Endothelial cell of umbilical vein (primary cell): ENCODE measurements at regions not wholly inside any gene's neighbourhood (a gene's known extent, or its start where the extent isn't known, plus 50 kb on each side); places are given as distances from the start of the nearest gene placed in this dataset.

ENCODE experiments used
- BruUV-seq: library from RNA; stranded (reverse); fragments of 400-500 nt; replicated peaks from 2 replicates; lab custom pipeline; 2021; lab: Mats Ljungman, UMichigan
- CTCF ChIA-PET: fragments of 300-600, 350-600 bp; sonication (Branson Sonifier 250); formaldehyde crosslinking; loops from one replicate; lab custom pipeline; 2021; ENCODE audit warnings: antibody characterized with exemption, inconsistent platforms; lab: Charles Lee
- POLR2A ChIA-PET: fragments of 300-600, 350-600 bp; sonication (Branson Sonifier 250); formaldehyde crosslinking; loops from one replicate; lab custom pipeline; 2021; ENCODE audit warnings: antibody characterized with exemption, inconsistent platforms; lab: Charles Lee
- DNase-seq: peaks from one replicate; pipeline ENCODE4 v3.0.0-alpha.2; 2011; ENCODE audit warnings: low read depth, low spot score
- FAIRE-seq: peaks from 2 replicates; lab custom pipeline; 2011; peaks lifted over from hg19 to GRCh38; lab: Jason Lieb, UNC
- H2AFZ ChIP-seq: 2 replicates; pipeline ENCODE4 v1.6.0; 2012; ENCODE audit warnings: low read depth, low read length, control low read depth, inconsistent platforms
- H3K27ac ChIP-seq: 2 replicates; pipeline ENCODE4 v1.5.1; 2011; ENCODE audit warnings: low read depth, mild to moderate bottlenecking, control low read depth, low read length, moderate library complexity; ENCODE audit not compliant: insufficient read depth
- H3K27me3 ChIP-seq, 2 experiments: 2 replicates each; pipeline versions ENCODE4 v1.6.0 to v1.6.1; 2011; ENCODE audit warnings: low read length in 2 of 2, mixed read lengths in 1 of 2; ENCODE audit not compliant: control insufficient read depth in 2 of 2, insufficient read depth in 2 of 2
- H3K36me3 ChIP-seq, 2 experiments: 2 replicates in 1 of 2; 3 replicates in 1 of 2; pipeline ENCODE4 v1.5.1; 2011; ENCODE audit warnings: low read length in 2 of 2, mild to moderate bottlenecking in 1 of 2, moderate library complexity in 1 of 2; ENCODE audit not compliant: control insufficient read depth in 2 of 2, insufficient read depth in 2 of 2; ENCODE audit errors: extremely low read depth in 1 of 2
- H3K4me1 ChIP-seq: 3 replicates; pipeline ENCODE4 v1.5.1; 2011; ENCODE audit warnings: mild to moderate bottlenecking, low read length; ENCODE audit not compliant: control insufficient read depth, insufficient read depth; ENCODE audit errors: extremely low read depth
- H3K4me2 ChIP-seq: 2 replicates; pipeline ENCODE4 v1.6.1; 2011; ENCODE audit warnings: low read length, control low read depth, mixed read lengths; ENCODE audit not compliant: insufficient read depth
- H3K4me3 ChIP-seq, 3 experiments: fragments of 200-600 bp in 1 of 3; sonication (generic), shearing (Covaris generic) in 1 of 3; replicated peaks in 1 of 3; 2 replicates each; pipeline ENCODE4 v1.5.1; 2011 to 2016; ENCODE audit warnings: control low read depth in 3 of 3, low read length in 3 of 3, mild to moderate bottlenecking in 2 of 3, inconsistent platforms in 1 of 3, low read depth in 1 of 3, moderate library complexity in 1 of 3; ENCODE audit not compliant: insufficient read depth in 1 of 3
- H3K79me2 ChIP-seq: 2 replicates; pipeline ENCODE4 v1.6.0; 2012; ENCODE audit warnings: low read length, inconsistent platforms; ENCODE audit not compliant: control insufficient read depth, insufficient read depth
- H3K9ac ChIP-seq: replicated peaks from 2 replicates; pipeline ENCODE3; 2011; ENCODE audit warnings: low read length, control low read depth; ENCODE audit not compliant: insufficient read depth; ENCODE audit errors: extremely low read depth
- H3K9me1 ChIP-seq: replicated peaks from 3 replicates; pipeline ENCODE4 v1.6.0; 2011; ENCODE audit warnings: mild to moderate bottlenecking, low read length; ENCODE audit not compliant: control insufficient read depth, insufficient read depth; ENCODE audit errors: extremely low read depth
- H3K9me3 ChIP-seq: replicated peaks from 2 replicates; pipeline ENCODE4 v1.5.1; 2012; ENCODE audit warnings: low read length, inconsistent platforms; ENCODE audit not compliant: control insufficient read depth, insufficient read depth
- H4K20me1 ChIP-seq: replicated peaks from 2 replicates; pipeline ENCODE3; 2011; ENCODE audit warnings: mild to moderate bottlenecking, low read length; ENCODE audit not compliant: control insufficient read depth, insufficient read depth; ENCODE audit errors: extremely low read depth
- CTCF ChIP-seq, 2 donors: IDR thresholded peaks; 1 replicate in 1 of 2; 2 replicates in 1 of 2; pipeline ENCODE4 v1.5.1; 2011; ENCODE audit warnings: low read length in 2 of 2, mild to moderate bottlenecking in 2 of 2, moderate library complexity in 2 of 2, control low read depth in 1 of 2, inconsistent platforms in 1 of 2, low read depth in 1 of 2; ENCODE audit not compliant: insufficient read depth in 1 of 2; ENCODE audit errors: extremely low read depth in 1 of 2
- EZH2 ChIP-seq: IDR thresholded peaks from 2 replicates; pipeline ENCODE4 v1.6.1; 2012; ENCODE audit warnings: borderline replicate concordance, low read depth, mild to moderate bottlenecking, moderate library complexity, low read length, inconsistent platforms; ENCODE audit not compliant: severe bottlenecking
- FOS ChIP-seq: IDR thresholded peaks from 2 replicates; pipeline ENCODE4 v1.6.1; 2011; ENCODE audit warnings: mild to moderate bottlenecking, low read length, moderate library complexity, borderline replicate concordance; ENCODE audit not compliant: insufficient read depth
- GATA2 ChIP-seq: IDR thresholded peaks from 2 replicates; pipeline ENCODE4 v1.7.0; 2011; ENCODE audit warnings: low read depth, mild to moderate bottlenecking, moderate library complexity, mixed read lengths, low read length; ENCODE audit not compliant: insufficient read length, insufficient read depth
- JUN ChIP-seq: IDR thresholded peaks from 2 replicates; pipeline ENCODE4 v1.6.1; 2011; ENCODE audit warnings: borderline replicate concordance, low read depth; ENCODE audit not compliant: insufficient read length, insufficient read depth
- MAX ChIP-seq: IDR thresholded peaks from 2 replicates; pipeline ENCODE4 v1.6.1; 2011; ENCODE audit not compliant: insufficient read depth, insufficient read length
- MYC ChIP-seq: IDR thresholded peaks from one replicate; pipeline ENCODE4 v1.6.1; 2011; ENCODE audit warnings: mild to moderate bottlenecking, low read depth, low read length
- POLR2A ChIP-seq: IDR thresholded peaks from 2 replicates; pipeline ENCODE4 v1.6.1; 2012; ENCODE audit warnings: low read depth, mild to moderate bottlenecking, control low read depth, low read length
- POLR2AphosphoS5 ChIP-seq: IDR thresholded peaks from 2 replicates; pipeline ENCODE4 v1.6.1; 2012; ENCODE audit warnings: low read depth, mild to moderate bottlenecking, control low read depth, low read length, moderate library complexity; ENCODE audit not compliant: insufficient read depth
- dilution Hi-C: fragments of 300-500 bp; cut with MboI; formaldehyde crosslinking; loops from one replicate; pipeline ENCODE4 v1.15.0; 2019; ENCODE audit warnings: low sequenced_read_pairs; ENCODE audit not compliant: extremely low pct_ligation_motif_present
- intact Hi-C: fragments of 100-400 bp; cut with micrococcal nuclease; formaldehyde crosslinking; loops from one replicate; pipeline ENCODE4 v1.10.0; 2022

- FAIRE-seq (no peak), DNase-seq (no peak)
- POLR2A ChIA-PET: no interaction called here
- no peaks in the 10 kb centered on the region for H3K27me3 ChIP-seq
- BruUV-seq: no TSS peak
- no peaks in the 10 kb centered on the region for H3K4me1 ChIP-seq
- no peak overlapping the region for H3K4me2 ChIP-seq
- no peak overlapping the region for H2AFZ ChIP-seq
- TF ChIP-seq POLR2AphosphoS5: no peak
- TF ChIP-seq MAX: no peak
- CTCF ChIA-PET: no interaction called here
- dilution Hi-C loops: no loop called here
- H4K20me1 ChIP-seq: no peaks in the 10 kb centered on the region
- intact Hi-C loops: no loop called here
- no peak overlapping the region for H3K27ac ChIP-seq
- no peaks in the 10 kb centered on the region for H3K9me1 ChIP-seq
- H3K36me3 ChIP-seq: no peaks in the 10 kb centered on the region
- H3K9ac ChIP-seq: no peak overlapping the region
- no peaks in the 10 kb centered on the region for H3K79me2 ChIP-seq
- no peak overlapping the region for H3K4me3 ChIP-seq
- H3K9me3 ChIP-seq: no peaks in the 10 kb centered on the region
These were observed 169.5 kb upstream of the CNTN6 start for GRCh38 chr3:923161-923910.

GRCh38 chr3:930866-931265 lies 162.0 kb upstream of the CNTN6 start:
- DNase-seq (no peak), FAIRE-seq (no peak)
- Histone ChIP-seq H3K36me3 (no peaks in the 10 kb centered on the region), H3K27ac (no peak overlapping the region), H3K9me3 (peaks cover 2% of the 10 kb centered on the region), H3K9me1 (no peaks in the 10 kb centered on the region), H3K27me3 (no peaks in the 10 kb centered on the region), H3K4me3 (no peak overlapping the region), H3K4me2 (no peak overlapping the region), H2AFZ (no peak overlapping the region), H3K79me2 (no peaks in the 10 kb centered on the region), H3K4me1 (no peaks in the 10 kb centered on the region), H4K20me1 (no peaks in the 10 kb centered on the region), H3K9ac (no peak overlapping the region)
- no TSS peak for BruUV-seq
- CTCF ChIA-PET: no interaction called here
- dilution Hi-C loops: no loop called here
- intact Hi-C loops: no loop called here
- TF ChIP-seq POLR2A (no peak), CTCF (IDR thresholded peaks at IDR 0.05; ENCODE audit: extremely low read depth in 1 of 2, insufficient read depth in 1 of 2, low read depth in 1 of 2, low read length in 2 of 2) (no peak), EZH2 (no peak), FOS (no peak), GATA2 (no peak), POLR2AphosphoS5 (no peak), MYC (no peak), JUN (no peak), MAX (no peak)
- POLR2A ChIA-PET: no interaction called here
